Transverse colon (tissue), 4 donors: ENCODE measurements at regions not wholly inside any gene's neighbourhood (a gene's known extent, or its start where the extent isn't known, plus 50 kb on each side); places are given as distances from the start of the nearest gene placed in this dataset.

Experiments
- DNase-seq: peaks from one replicate; pipeline ENCODE4 v3.0.0-alpha.2; 2019
- H3K27ac ChIP-seq, 4 donors: fragments of 200-600 bp; sonication (generic); 2 replicates each; pipeline ENCODE4 v1.5.1; 2016 to 2018; ENCODE audit warnings: inconsistent platforms in 4 of 4
- H3K27me3 ChIP-seq: fragments of 200-600 bp; sonication (generic); 2 replicates; pipeline ENCODE4 v1.5.1; 2017; ENCODE audit warnings: inconsistent platforms
- H3K36me3 ChIP-seq, 4 donors: fragments of 200-600 bp; sonication (generic); 2 replicates each; pipeline ENCODE4 v1.5.1; 2017 to 2019; ENCODE audit warnings: inconsistent platforms in 4 of 4
- H3K4me1 ChIP-seq, 4 donors: fragments of 200-600 bp; sonication (generic); 2 replicates each; pipeline ENCODE4 v1.5.1; 2017 to 2020; ENCODE audit warnings: inconsistent platforms in 4 of 4
- H3K4me3 ChIP-seq, 4 donors: fragments of 200-600 bp; sonication (generic); 1 replicate in 1 of 4; 2 replicates in 3 of 4; pipeline versions ENCODE4 v1.5.1 to v1.6.1; 2017 to 2019; ENCODE audit warnings: inconsistent platforms in 4 of 4
- H3K9me3 ChIP-seq, 2 donors: fragments of 200-600 bp; sonication (generic); 2 replicates each; pipeline ENCODE4 v1.5.1; 2017 to 2019; ENCODE audit warnings: inconsistent platforms in 2 of 2
- CTCF ChIP-seq, 5 experiments: fragments of 200-600 bp in 3 of 5; fragments of 450-650 bp in 2 of 5; sonication (generic) in 3 of 5; IDR thresholded peaks; 1 replicate in 2 of 5; 2 replicates in 3 of 5; pipeline ENCODE4 v1.5.1; 2016 to 2017; ENCODE audit warnings: antibody characterized with exemption in 5 of 5, inconsistent platforms in 3 of 5, mild to moderate bottlenecking in 2 of 5, moderate library complexity in 1 of 5
- EP300 ChIP-seq: sonication (generic); formaldehyde crosslinking; IDR thresholded peaks from one replicate; pipeline ENCODE4 v1.6.1; 2017; ENCODE audit warnings: antibody characterized with exemption, low read depth
- POLR2A ChIP-seq: fragments of 450-650 bp; IDR thresholded peaks from one replicate; pipeline ENCODE4 v1.6.1; 2016; ENCODE audit warnings: antibody characterized with exemption, mild to moderate bottlenecking, moderate library complexity
- POLR2AphosphoS5 ChIP-seq, 3 donors: sonication (generic); formaldehyde crosslinking; IDR thresholded peaks; one replicate each; pipeline ENCODE4 v1.6.1; 2016; ENCODE audit warnings: antibody characterized with exemption in 3 of 3
- WGBS, 2 donors: methylation state at CpG; one replicate each; pipeline ENCODE4 v1.1.5; 2018; ENCODE audit warnings: low coverage in 1 of 2; 5-methylcytosine and 5-hydroxymethylcytosine counted together
- in situ Hi-C, 4 donors: fragments of 200-750 bp; cut with MboI; loops; one replicate each; pipeline versions ENCODE4 v1.15.0 to v1.15.1; 2017; ENCODE audit warnings: low sequenced_read_pairs in 3 of 4, low pct_ligation_motif_present in 1 of 4, low pct_unique_long_range_greater_than_20kb in 1 of 4
- intact Hi-C: fragments of 100-400 bp; cut with DNase I; formaldehyde crosslinking; loops from one replicate; pipeline ENCODE4 v1.15.1; 2023; ENCODE audit warnings: low total_unique reads

- no peak for DNase-seq
- no peaks in the 10 kb centered on the region for H3K9me3 ChIP-seq
- TF ChIP-seq POLR2A = no peak
- no peak for TF ChIP-seq CTCF (IDR thresholded peaks at IDR 0.05)
- no peak for TF ChIP-seq POLR2AphosphoS5 (IDR thresholded peaks at IDR 0.05)
- no peak for TF ChIP-seq EP300
- H3K36me3 ChIP-seq = no peaks in the 10 kb centered on the region
- no peaks in the 10 kb centered on the region for H3K4me1 ChIP-seq
- 72 to 86% methylated on average over 1 of the region's 1 CpG for WGBS, 2 donors
- in situ Hi-C loops (no loop called here), intact Hi-C loops (no loop called here)
- no peak overlapping the region for H3K4me3 ChIP-seq
- H3K27ac ChIP-seq = no peak overlapping the region
- H3K27me3 ChIP-seq = no peaks in the 10 kb centered on the region
These were observed 315.5 kb downstream of the TGFB2 start for GRCh38 chr1:218660678-218661053.

- H3K4me3 ChIP-seq = no peak overlapping the region
- H3K4me1 ChIP-seq = no peaks in the 10 kb centered on the region
- no peaks in the 10 kb centered on the region for H3K9me3 ChIP-seq
- 80 to 87% methylated on average over 3 of the region's 3 CpGs for WGBS, 2 donors
- no peaks in the 10 kb centered on the region for H3K27me3 ChIP-seq
- H3K27ac ChIP-seq = no peak overlapping the region
- H3K36me3 ChIP-seq = no peaks in the 10 kb centered on the region
- in situ Hi-C loops = no loop called here
- intact Hi-C loops = no loop called here
- no peak for DNase-seq
- no peak for TF ChIP-seq POLR2AphosphoS5 (IDR thresholded peaks at IDR 0.05)
- TF ChIP-seq POLR2A = no peak
- TF ChIP-seq EP300 = no peak
- no peak for TF ChIP-seq CTCF (IDR thresholded peaks at IDR 0.05)
These were observed 316.3 kb downstream of the TGFB2 start for GRCh38 chr1:218661411-218661810.

DNA sequence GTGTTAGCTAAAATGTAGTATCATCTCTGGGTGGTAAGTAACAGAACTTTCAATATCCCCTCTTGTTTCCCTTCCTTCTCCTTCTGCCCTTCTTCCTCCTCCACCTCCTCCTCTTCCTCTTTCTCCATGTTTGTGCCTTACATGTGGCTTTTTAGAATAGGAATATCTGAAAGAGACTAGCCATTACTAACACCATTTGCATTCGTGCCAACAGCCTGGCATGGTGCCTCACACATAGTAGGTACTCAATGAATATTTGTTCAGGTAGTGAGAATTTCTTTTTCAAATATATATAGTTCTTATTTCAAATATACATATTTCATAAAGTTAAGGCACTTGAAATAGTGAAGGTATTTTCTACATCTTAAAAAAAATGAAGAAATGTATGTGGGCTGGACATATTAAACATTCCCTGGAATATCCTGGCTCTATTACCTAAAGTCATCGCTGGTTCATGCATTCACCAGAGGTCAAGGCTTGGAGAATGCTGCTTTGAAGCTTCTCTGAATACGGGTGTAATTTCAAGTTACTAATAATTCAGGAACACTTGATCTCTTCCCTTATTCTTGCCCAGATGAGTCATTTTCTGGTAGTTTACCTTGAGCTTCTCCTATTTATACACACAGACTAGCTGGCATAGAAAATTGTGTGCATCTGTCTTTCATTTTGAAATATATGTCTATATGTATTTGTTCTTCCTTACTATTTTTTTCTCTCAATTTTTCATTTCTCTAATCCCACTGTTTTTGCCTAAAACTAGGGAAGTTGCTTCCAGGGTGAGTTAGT lies 319.4 kb downstream of the TGFB2 start:
- no peaks in the 10 kb centered on the region for H3K36me3 ChIP-seq

GRCh38 chr1:218665221-218665620 lies 320.1 kb downstream of the TGFB2 start:
- Histone ChIP-seq H3K9me3 (no peaks in the 10 kb centered on the region), H3K36me3 (no peaks in the 10 kb centered on the region), H3K27ac (peak overlapping the region in 2 of 4 donors; percentile 2 to 16), H3K4me1 (no peaks in the 10 kb centered on the region), H3K4me3 (no peak overlapping the region), H3K27me3 (no peaks in the 10 kb centered on the region)
- WGBS, 2 donors = 50 to 67% methylated on average over 2 to 4 of the region's 4 CpGs
- no peak for DNase-seq
- in situ Hi-C loops = no loop called here
- no peak for TF ChIP-seq CTCF (IDR thresholded peaks at IDR 0.05)
- TF ChIP-seq POLR2AphosphoS5 (IDR thresholded peaks at IDR 0.05) = no peak
- no peak for TF ChIP-seq EP300
- no peak for TF ChIP-seq POLR2A
- intact Hi-C loops = no loop called here

More for the DNA sequence above, 319.4 kb downstream of the TGFB2 start:
- in situ Hi-C loops = no loop called here
- no peaks in the 10 kb centered on the region for H3K27me3 ChIP-seq
- H3K4me1 ChIP-seq = no peaks in the 10 kb centered on the region
- intact Hi-C loops = no loop called here
- peak overlapping the region in 2 of 4 donors; percentile 2 to 16 for H3K27ac ChIP-seq
- H3K9me3 ChIP-seq = no peaks in the 10 kb centered on the region
- TF ChIP-seq POLR2A = no peak
- TF ChIP-seq CTCF (IDR thresholded peaks at IDR 0.05) = no peak
- TF ChIP-seq POLR2AphosphoS5 (IDR thresholded peaks at IDR 0.05) = no peak
- no peak for TF ChIP-seq EP300
- no peak for DNase-seq
- H3K4me3 ChIP-seq = no peak overlapping the region
- WGBS, 2 donors = 63 to 67% methylated on average over 1 to 3 of the region's 3 CpGs
